ENCODE measurements at regions not wholly inside any gene's neighbourhood (a gene's known extent, or its start where the extent isn't known, plus 50 kb on each side); places are given as distances from the start of the nearest gene placed in this dataset.

- TF ChIP-seq MAX (CRISPR knock-in tag; IDR thresholded peaks at IDR 0.05) (no peak), MXD4 (CRISPR knock-in tag; IDR thresholded peaks at IDR 0.05; ENCODE audit: borderline replicate concordance) (no peak), CDX4 (CRISPR knock-in tag; IDR thresholded peaks at IDR 0.05; ENCODE audit: borderline replicate concordance) (no peak), GTF2I (CRISPR knock-in tag; conservative IDR thresholded peaks at IDR 0.05) (no peak), ZNF423 (CRISPR knock-in tag; IDR thresholded peaks at IDR 0.05) (no peak), ZNF138 (CRISPR knock-in tag; conservative IDR thresholded peaks at IDR 0.05) (no peak)
These were observed 148.4 kb upstream of the STEAP1 start (continued) for GRCh38 chr7:90005836-90006235.

- Mint-ChIP-seq H3K4me3 (no peak overlapping the region), H3K27me3 (ENCODE audit: low read depth) (no peaks in the 10 kb centered on the region), H3K9me3 (no peaks in the 10 kb centered on the region), H3K4me1 (peaks cover 28% of the 10 kb centered on the region), H3K27ac (no peak overlapping the region), H3K36me3 (no peaks in the 10 kb centered on the region)
- TF ChIP-seq CBFB (CRISPR knock-in tag; IDR thresholded peaks at IDR 0.05; ENCODE audit: low read depth) (no peak), HMGXB4 (CRISPR knock-in tag; IDR thresholded peaks at IDR 0.05) (no peak), ZNF121 (CRISPR knock-in tag; IDR thresholded peaks at IDR 0.05) (no peak), IRF2 (CRISPR knock-in tag; IDR thresholded peaks at IDR 0.05; ENCODE audit: borderline replicate concordance, low read depth) (no peak), E2F4 (CRISPR knock-in tag; IDR thresholded peaks at IDR 0.05; ENCODE audit: borderline replicate concordance, low read depth) (no peak), GTF2I (CRISPR knock-in tag; conservative IDR thresholded peaks at IDR 0.05) (no peak), PREB (CRISPR knock-in tag; IDR thresholded peaks at IDR 0.05; ENCODE audit: borderline replicate concordance) (no peak), AR (CRISPR knock-in tag; IDR thresholded peaks at IDR 0.05) (no peak), ZBTB43 (CRISPR knock-in tag; IDR thresholded peaks at IDR 0.05) (no peak), SMAD4 (CRISPR knock-in tag; IDR thresholded peaks at IDR 0.05) (no peak), ATF2 (CRISPR knock-in tag; IDR thresholded peaks at IDR 0.05; ENCODE audit: borderline replicate concordance, low read depth) (no peak), TP53 (CRISPR knock-in tag; IDR thresholded peaks at IDR 0.05) (no peak), ZNF263 (CRISPR knock-in tag; IDR thresholded peaks at IDR 0.05; ENCODE audit: low read depth) (no peak), NR3C1 (CRISPR knock-in tag; conservative IDR thresholded peaks at IDR 0.05; ENCODE audit: low read depth) (no peak), CDX4 (CRISPR knock-in tag; IDR thresholded peaks at IDR 0.05; ENCODE audit: borderline replicate concordance) (no peak), SMAD3 (CRISPR knock-in tag; IDR thresholded peaks at IDR 0.05; ENCODE audit: borderline replicate concordance) (no peak)
- ChIA-PET POLR2A (no interaction called here), CTCF (no interaction called here)
- DNase-seq (ENCODE audit: low spot score) = no peak
- ATAC-seq = peak; percentile 63
These were observed 147.1 kb upstream of the STEAP1 start for GRCh38 chr7:90007001-90007654.

Measured in WTC11 (cell line).